ENCODE measurements at regions not wholly inside any gene's neighbourhood (a gene's known extent, or its start where the extent isn't known, plus 50 kb on each side); places are given as distances from the start of the nearest gene placed in this dataset.

GRCh38 chr2:236915186-236915585 is 170.5 kb upstream of the COPS8 start:
- no peak overlapping the region for H2BK120ac ChIP-seq (replicated peaks; ENCODE audit: low read depth, low read length)
- H2AFZ ChIP-seq (ENCODE audit: low read length) = no peak overlapping the region
- H2BK5ac ChIP-seq (ENCODE audit: low read depth, low read length) = no peak overlapping the region
- no peak overlapping the region for H3K18ac ChIP-seq (ENCODE audit: extremely low read depth, low read length)
- no peaks in the 10 kb centered on the region for H3K79me1 ChIP-seq (ENCODE audit: low read depth, low read length)
- H3K23me2 ChIP-seq (ENCODE audit: low read depth, low read length) = no peaks in the 10 kb centered on the region
- TF ChIP-seq NRF1 (IDR thresholded peaks at IDR 0.05; ENCODE audit: low read depth, low read length) (no peak), CTBP2 (IDR thresholded peaks at IDR 0.05; ENCODE audit: borderline replicate concordance, insufficient read depth, insufficient read length, low read length) (no peak), BACH1 (IDR thresholded peaks at IDR 0.05; ENCODE audit: low read length) (no peak), CREB1 (IDR thresholded peaks at IDR 0.05) (no peak), SP4 (IDR thresholded peaks at IDR 0.05; ENCODE audit: low read length) (no peak)
- TF ChIP-seq, protein P1, sequence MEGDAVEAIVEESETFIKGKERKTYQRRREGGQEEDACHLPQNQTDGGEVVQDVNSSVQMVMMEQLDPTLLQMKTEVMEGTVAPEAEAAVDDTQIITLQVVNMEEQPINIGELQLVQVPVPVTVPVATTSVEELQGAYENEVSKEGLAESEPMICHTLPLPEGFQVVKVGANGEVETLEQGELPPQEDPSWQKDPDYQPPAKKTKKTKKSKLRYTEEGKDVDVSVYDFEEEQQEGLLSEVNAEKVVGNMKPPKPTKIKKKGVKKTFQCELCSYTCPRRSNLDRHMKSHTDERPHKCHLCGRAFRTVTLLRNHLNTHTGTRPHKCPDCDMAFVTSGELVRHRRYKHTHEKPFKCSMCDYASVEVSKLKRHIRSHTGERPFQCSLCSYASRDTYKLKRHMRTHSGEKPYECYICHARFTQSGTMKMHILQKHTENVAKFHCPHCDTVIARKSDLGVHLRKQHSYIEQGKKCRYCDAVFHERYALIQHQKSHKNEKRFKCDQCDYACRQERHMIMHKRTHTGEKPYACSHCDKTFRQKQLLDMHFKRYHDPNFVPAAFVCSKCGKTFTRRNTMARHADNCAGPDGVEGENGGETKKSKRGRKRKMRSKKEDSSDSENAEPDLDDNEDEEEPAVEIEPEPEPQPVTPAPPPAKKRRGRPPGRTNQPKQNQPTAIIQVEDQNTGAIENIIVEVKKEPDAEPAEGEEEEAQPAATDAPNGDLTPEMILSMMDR (IDR thresholded peaks at IDR 0.05; ENCODE audit: control extremely low read depth in 1 of 3, insufficient read depth in 1 of 3, low read depth in 1 of 3, low read length in 3 of 3) = no peak
- H3K23ac ChIP-seq (ENCODE audit: insufficient read length) = no peak overlapping the region
- H3K4me1 ChIP-seq (replicated peaks in 1 of 4; ENCODE audit: control insufficient read depth in 3 of 4, insufficient read depth in 4 of 4, low read length in 3 of 4) = no peaks in the 10 kb centered on the region; a peak in 1 of 7 replicates
- no peak overlapping the region for H3K14ac ChIP-seq (ENCODE audit: insufficient read length)
- no peaks in the 10 kb centered on the region for H3K36me3 ChIP-seq (ENCODE audit: control insufficient read depth in 2 of 4, insufficient read depth in 4 of 4, low read length in 3 of 4)
- H4K8ac ChIP-seq (ENCODE audit: extremely low read depth, insufficient read depth, low read length) = no peak overlapping the region
- CTCF ChIA-PET (ENCODE audit: partially characterized antibody) = interaction anchor here (0.6 kb wide), 1 partner anchor 1104 kb away, joined by 3 read pairs; no protein-coding TSS in a partner anchor
- POLR2A ChIA-PET (ENCODE audit: partially characterized antibody) = no interaction called here
- H2BK12ac ChIP-seq (ENCODE audit: low read depth, low read length) = no peak overlapping the region
- H4K20me1 ChIP-seq (replicated peaks in 1 of 2; ENCODE audit: control insufficient read depth in 1 of 2, insufficient read depth in 2 of 2, low read length in 2 of 2) = no peaks in the 10 kb centered on the region
- no peak overlapping the region for H3K27ac ChIP-seq (ENCODE audit: low read depth, low read length)
- H3K4me2 ChIP-seq (ENCODE audit: insufficient read depth in 1 of 2, low read depth in 2 of 2, low read length in 2 of 2) = no peak overlapping the region
- no peak overlapping the region for H3K4ac ChIP-seq (replicated peaks; ENCODE audit: insufficient read length, low read depth, low read length)
- H4K5ac ChIP-seq (ENCODE audit: insufficient read length, low read depth, low read length) = no peak overlapping the region
- no peaks in the 10 kb centered on the region for H3K9me3 ChIP-seq (ENCODE audit: insufficient read depth in 2 of 2, low read depth in 1 of 2, low read length in 1 of 2)
- FAIRE-seq = no peak
- H3K27me3 ChIP-seq (replicated peaks in 1 of 4; ENCODE audit: control insufficient read depth in 3 of 4, extremely low read depth in 1 of 4, insufficient read depth in 3 of 4, low read length in 3 of 4) = no peaks in the 10 kb centered on the region
- no peaks in the 10 kb centered on the region; a peak in 1 of 4 replicates for H3K79me2 ChIP-seq (ENCODE audit: control insufficient read depth in 1 of 2, insufficient read depth in 2 of 2, low read length in 2 of 2)
- H2AK5ac ChIP-seq (ENCODE audit: low read depth, low read length) = no peak overlapping the region
- no peak for DNase-seq (ENCODE audit: low read depth in 1 of 2, low spot score in 2 of 2)
- 77% methylated on average over 2 of the region's 2 CpGs; no CpG with 5 or more reads in 1 of the 2 experiments for WGBS, 2 experiments (ENCODE audit: extremely low coverage in 1 of 2, insufficient coverage in 1 of 2, insufficient read length in 1 of 2, insufficient replicate concordance in 2 of 2, low coverage in 1 of 2, low lambda C conversion rate in 2 of 2, missing lambda C conversion rate in 1 of 2)
- H3K9ac ChIP-seq (replicated peaks in 1 of 4; ENCODE audit: extremely low read depth in 1 of 4, low read depth in 3 of 4, low read length in 3 of 4) = no peak overlapping the region
- H2BK20ac ChIP-seq (ENCODE audit: low read length) = no peak overlapping the region
- no peak overlapping the region for H2BK15ac ChIP-seq (ENCODE audit: low read length)
- H4K91ac ChIP-seq (replicated peaks; ENCODE audit: insufficient read length, low read length) = no peak overlapping the region
- no peak overlapping the region for H3K4me3 ChIP-seq (ENCODE audit: extremely low read depth in 1 of 4, insufficient read depth in 2 of 4, low read depth in 3 of 4, low read length in 4 of 4)
- no peak overlapping the region for H3K56ac ChIP-seq (replicated peaks; ENCODE audit: insufficient read length, low read depth, low read length)

Data from H1 (cell line).